GM12874 (cell line): ENCODE measurements at regions not wholly inside any gene's neighbourhood (a gene's known extent, or its start where the extent isn't known, plus 50 kb on each side); places are given as distances from the start of the nearest gene placed in this dataset.

ENCODE experiments used
- CTCF ChIP-seq: IDR thresholded peaks from 2 replicates; pipeline ENCODE4 v1.5.1; 2011; ENCODE audit warnings: low read depth, mild to moderate bottlenecking, control low read depth, low read length, moderate library complexity; ENCODE audit not compliant: insufficient read depth

- no peak for TF ChIP-seq CTCF
These were observed 461.0 kb upstream of the NRG3 start for GRCh38 chr10:81414038-81414437.

GRCh38 chr10:81426722-81427121 is 448.3 kb upstream of the NRG3 start:
- no peak for TF ChIP-seq CTCF

- TF ChIP-seq CTCF = no peak
These were observed 446.4 kb upstream of the NRG3 start for GRCh38 chr10:81428456-81429134.

GRCh38 chr10:81439445-81439844 is 435.5 kb upstream of the NRG3 start:
- TF ChIP-seq CTCF = no peak

- TF ChIP-seq CTCF = no peak
These were observed 430.6 kb upstream of the NRG3 start for GRCh38 chr10:81444242-81444929.

- TF ChIP-seq CTCF = no peak
These were observed 424.3 kb upstream of the NRG3 start for GRCh38 chr10:81450651-81451050.

- TF ChIP-seq CTCF = no peak
These were observed 402.0 kb upstream of the NRG3 start for GRCh38 chr10:81472927-81473470.
